Lower leg skin (tissue), 3 donors: ENCODE measurements at regions not wholly inside any gene's neighbourhood (a gene's known extent, or its start where the extent isn't known, plus 50 kb on each side); places are given as distances from the start of the nearest gene placed in this dataset.

Experiments used
- POLR2A ChIP-seq, 2 donors: fragments of 450-650 bp; IDR thresholded peaks; one replicate each; pipeline ENCODE4 v1.6.1; 2016 to 2017; ENCODE audit warnings: antibody characterized with exemption in 2 of 2, mild to moderate bottlenecking in 1 of 2, moderate library complexity in 1 of 2
- TF ChIP-seq, protein P1 (sequence below), 3 donors: fragments of 450-650 bp; IDR thresholded peaks; one replicate each; pipeline ENCODE4 v1.5.1; 2016; ENCODE audit warnings: antibody characterized with exemption in 3 of 3, mild to moderate bottlenecking in 3 of 3, moderate library complexity in 2 of 3

DNA sequence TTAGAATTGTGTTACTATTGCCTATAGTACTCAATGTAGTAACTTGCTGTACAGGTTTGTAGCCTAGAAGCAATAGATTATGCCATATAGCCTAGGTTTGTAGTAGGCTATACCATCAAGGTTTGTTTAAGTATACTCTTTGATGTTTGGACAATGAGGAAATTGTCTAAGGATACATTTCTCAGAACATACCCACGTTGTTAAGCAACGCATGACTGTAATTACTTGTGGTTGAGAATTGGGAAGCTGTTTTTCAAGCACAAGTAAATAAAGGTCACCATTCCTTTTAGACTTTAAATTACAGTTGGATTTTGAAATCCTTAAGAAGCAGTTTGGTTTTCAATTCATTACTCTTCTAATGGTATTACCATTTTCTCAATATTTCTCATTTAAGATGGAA lies 89.8 kb upstream of the KCNH7 start:
- TF ChIP-seq, protein P1, sequence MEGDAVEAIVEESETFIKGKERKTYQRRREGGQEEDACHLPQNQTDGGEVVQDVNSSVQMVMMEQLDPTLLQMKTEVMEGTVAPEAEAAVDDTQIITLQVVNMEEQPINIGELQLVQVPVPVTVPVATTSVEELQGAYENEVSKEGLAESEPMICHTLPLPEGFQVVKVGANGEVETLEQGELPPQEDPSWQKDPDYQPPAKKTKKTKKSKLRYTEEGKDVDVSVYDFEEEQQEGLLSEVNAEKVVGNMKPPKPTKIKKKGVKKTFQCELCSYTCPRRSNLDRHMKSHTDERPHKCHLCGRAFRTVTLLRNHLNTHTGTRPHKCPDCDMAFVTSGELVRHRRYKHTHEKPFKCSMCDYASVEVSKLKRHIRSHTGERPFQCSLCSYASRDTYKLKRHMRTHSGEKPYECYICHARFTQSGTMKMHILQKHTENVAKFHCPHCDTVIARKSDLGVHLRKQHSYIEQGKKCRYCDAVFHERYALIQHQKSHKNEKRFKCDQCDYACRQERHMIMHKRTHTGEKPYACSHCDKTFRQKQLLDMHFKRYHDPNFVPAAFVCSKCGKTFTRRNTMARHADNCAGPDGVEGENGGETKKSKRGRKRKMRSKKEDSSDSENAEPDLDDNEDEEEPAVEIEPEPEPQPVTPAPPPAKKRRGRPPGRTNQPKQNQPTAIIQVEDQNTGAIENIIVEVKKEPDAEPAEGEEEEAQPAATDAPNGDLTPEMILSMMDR (IDR thresholded peaks at IDR 0.05): no peak
- TF ChIP-seq POLR2A (IDR thresholded peaks at IDR 0.05): no peak
